ENCODE measurements at regions not wholly inside any gene's neighbourhood (a gene's known extent, or its start where the extent isn't known, plus 50 kb on each side); places are given as distances from the start of the nearest gene placed in this dataset.

DNA sequence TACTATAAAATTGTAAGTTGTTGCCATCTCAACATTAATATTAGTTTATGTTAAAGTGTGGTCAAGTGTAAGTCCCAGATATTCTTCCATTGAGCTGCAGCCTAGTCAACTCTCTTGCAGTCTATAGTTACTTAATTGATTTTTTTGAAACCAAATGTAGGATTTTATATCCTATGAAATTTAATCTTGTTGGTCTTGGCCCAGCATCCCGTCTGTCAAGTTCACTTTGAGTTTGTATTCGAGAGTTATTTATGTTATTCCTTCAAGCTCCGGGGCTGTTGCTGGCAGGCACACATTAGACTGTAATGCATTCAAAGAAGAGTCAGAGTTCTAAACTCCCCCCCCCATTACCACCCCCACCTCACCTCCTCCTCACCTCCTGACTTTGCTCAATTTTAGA is 71.0 kb upstream of the SPACA1 start:
- TF ChIP-seq RAD21 (conservative IDR thresholded peaks at IDR 0.05): no peak
- TF ChIP-seq, protein P1, sequence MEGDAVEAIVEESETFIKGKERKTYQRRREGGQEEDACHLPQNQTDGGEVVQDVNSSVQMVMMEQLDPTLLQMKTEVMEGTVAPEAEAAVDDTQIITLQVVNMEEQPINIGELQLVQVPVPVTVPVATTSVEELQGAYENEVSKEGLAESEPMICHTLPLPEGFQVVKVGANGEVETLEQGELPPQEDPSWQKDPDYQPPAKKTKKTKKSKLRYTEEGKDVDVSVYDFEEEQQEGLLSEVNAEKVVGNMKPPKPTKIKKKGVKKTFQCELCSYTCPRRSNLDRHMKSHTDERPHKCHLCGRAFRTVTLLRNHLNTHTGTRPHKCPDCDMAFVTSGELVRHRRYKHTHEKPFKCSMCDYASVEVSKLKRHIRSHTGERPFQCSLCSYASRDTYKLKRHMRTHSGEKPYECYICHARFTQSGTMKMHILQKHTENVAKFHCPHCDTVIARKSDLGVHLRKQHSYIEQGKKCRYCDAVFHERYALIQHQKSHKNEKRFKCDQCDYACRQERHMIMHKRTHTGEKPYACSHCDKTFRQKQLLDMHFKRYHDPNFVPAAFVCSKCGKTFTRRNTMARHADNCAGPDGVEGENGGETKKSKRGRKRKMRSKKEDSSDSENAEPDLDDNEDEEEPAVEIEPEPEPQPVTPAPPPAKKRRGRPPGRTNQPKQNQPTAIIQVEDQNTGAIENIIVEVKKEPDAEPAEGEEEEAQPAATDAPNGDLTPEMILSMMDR (IDR thresholded peaks at IDR 0.05; ENCODE audit: poor library complexity, severe bottlenecking): no peak
- TF ChIP-seq POLR2AphosphoS5 (IDR thresholded peaks at IDR 0.05): no peak
- TF ChIP-seq SMC3 (conservative IDR thresholded peaks at IDR 0.05; ENCODE audit: poor library complexity): no peak
- TF ChIP-seq REST (IDR thresholded peaks at IDR 0.05; ENCODE audit: borderline replicate concordance): no peak
- no peak for TF ChIP-seq EZH2 (IDR thresholded peaks at IDR 0.05; ENCODE audit: borderline replicate concordance, insufficient read depth, low read length, poor library complexity, severe bottlenecking)
- TF ChIP-seq EP300 (conservative IDR thresholded peaks at IDR 0.05; ENCODE audit: poor library complexity, severe bottlenecking): no peak
- no peak for TF ChIP-seq MXI1 (conservative IDR thresholded peaks at IDR 0.05; ENCODE audit: poor library complexity, severe bottlenecking)
- no peak for TF ChIP-seq TAF1 (IDR thresholded peaks at IDR 0.05; ENCODE audit: low read depth)

Measured in neural cell (in vitro differentiated cells).